NT2/D1 (cell line): ENCODE measurements at regions not wholly inside any gene's neighbourhood (a gene's known extent, or its start where the extent isn't known, plus 50 kb on each side); places are given as distances from the start of the nearest gene placed in this dataset.

Source experiments
- SUZ12 ChIP-seq: IDR thresholded peaks from 2 replicates; pipeline ENCODE4 v1.6.1; 2011; ENCODE audit not compliant: insufficient read length, insufficient read depth; ENCODE audit errors: extremely low read depth
- ZNF274 ChIP-seq: IDR thresholded peaks from 2 replicates; pipeline ENCODE4 v1.6.1; 2011; ENCODE audit warnings: mild to moderate bottlenecking, low read depth, low read length

DNA sequence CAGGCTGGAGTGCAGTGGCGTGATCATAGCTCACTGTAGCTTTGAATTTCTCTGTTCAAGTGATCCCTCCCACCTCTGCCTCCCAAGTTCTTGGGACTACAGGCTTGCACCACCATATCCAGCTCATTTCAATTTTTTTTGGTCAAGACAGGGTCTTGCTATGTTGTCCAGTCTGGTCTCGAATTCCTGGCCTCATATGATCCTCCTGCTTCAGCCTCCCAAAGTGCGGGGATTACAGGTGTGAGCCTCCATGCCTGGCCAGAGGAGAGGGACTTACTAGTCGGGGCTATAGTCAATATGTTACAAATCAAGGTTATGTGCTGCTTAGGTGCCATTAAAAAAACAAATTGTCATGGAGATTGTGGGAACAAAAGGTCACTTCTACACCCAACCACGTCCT lies 105.3 kb upstream of the GALNT17 start:
- no peak for TF ChIP-seq SUZ12
- TF ChIP-seq ZNF274, result no peak
